PC-9 (cell line): ENCODE measurements at regions not wholly inside any gene's neighbourhood (a gene's known extent, or its start where the extent isn't known, plus 50 kb on each side); places are given as distances from the start of the nearest gene placed in this dataset.

Experiments
- BruUV-seq: library from RNA; stranded (reverse); fragments of 400-500 nt; replicated peaks from 2 replicates; lab custom pipeline; 2021; lab: Mats Ljungman, UMichigan
- CTCF ChIA-PET: fragments of 300-600 bp; sonication (Branson Sonifier 250); formaldehyde crosslinking; loops from one replicate; lab custom pipeline; 2022; ENCODE audit warnings: antibody characterized with exemption; lab: Charles Lee
- POLR2A ChIA-PET: fragments of 300-600 bp; sonication (Branson Sonifier 250); formaldehyde crosslinking; loops from one replicate; lab custom pipeline; 2022; ENCODE audit warnings: antibody characterized with exemption; ENCODE audit not compliant: unreplicated experiment; lab: Charles Lee
- DNase-seq, 2 experiments: peaks; one replicate each; pipeline versions ENCODE4 v3.0.0 to v3.0.0-alpha.2; 2015 to 2022; ENCODE audit warnings: mixed read lengths in 1 of 2
- H2AFZ ChIP-seq: fragments of 200-600 bp; sonication (generic); 2 replicates; pipeline ENCODE4 v1.8.1; 2017; ENCODE audit warnings: antibody characterized with exemption
- H3F3A ChIP-seq: fragments of 200-600 bp; sonication (generic); 2 replicates; pipeline ENCODE4 v1.8.1; 2017; ENCODE audit warnings: antibody characterized with exemption, mild to moderate bottlenecking, low read depth; ENCODE audit not compliant: insufficient read depth
- H3K27ac ChIP-seq: fragments of 200-600 bp; sonication (generic); 2 replicates; pipeline ENCODE4 v1.6.1; 2016; ENCODE audit warnings: mixed run types
- H3K27me3 ChIP-seq: fragments of 200-600 bp; sonication (generic); 2 replicates; pipeline ENCODE4 v1.6.1; 2016; ENCODE audit warnings: low read depth, mixed run types; ENCODE audit not compliant: insufficient read depth
- H3K36me3 ChIP-seq: fragments of 200-600 bp; sonication (generic); 2 replicates; pipeline ENCODE4 v1.6.1; 2016; ENCODE audit warnings: low read depth, mixed run types
- H3K4me1 ChIP-seq: fragments of 200-600 bp; sonication (generic); replicated peaks from 2 replicates; pipeline ENCODE4 v1.6.1; 2016; ENCODE audit warnings: mixed run types; ENCODE audit not compliant: insufficient read depth
- H3K4me2 ChIP-seq: fragments of 200-600 bp; sonication (generic); 2 replicates; pipeline ENCODE4 v1.6.1; 2017; ENCODE audit warnings: mixed run types
- H3K4me3 ChIP-seq: fragments of 200-600 bp; sonication (generic); 2 replicates; pipeline ENCODE4 v1.6.1; 2016; ENCODE audit warnings: mixed run types
- H3K79me2 ChIP-seq: fragments of 200-600 bp; sonication (generic); 2 replicates; pipeline ENCODE4 v1.6.1; 2017; ENCODE audit warnings: low read depth, mixed run types
- H3K9me2 ChIP-seq: fragments of 200-600 bp; sonication (generic); 2 replicates; pipeline ENCODE4 v1.8.1; 2017; ENCODE audit warnings: mild to moderate bottlenecking; ENCODE audit not compliant: insufficient read depth
- H3K9me3 ChIP-seq: fragments of 200-600 bp; sonication (generic); 2 replicates; pipeline ENCODE4 v1.8.1; 2016; ENCODE audit warnings: low read depth; ENCODE audit not compliant: insufficient read depth
- H4K20me1 ChIP-seq: fragments of 200-600 bp; sonication (generic); 2 replicates; pipeline ENCODE4 v1.8.1; 2017; ENCODE audit not compliant: insufficient read depth
- CTCF ChIP-seq: fragments of 200-600 bp; sonication (generic); conservative IDR thresholded peaks from 2 replicates; pipeline ENCODE4 v1.6.1; 2017; ENCODE audit warnings: mixed run types, antibody characterized with exemption, mild to moderate bottlenecking, moderate library complexity
- EZH2 ChIP-seq: fragments of 200-600 bp; sonication (generic); IDR thresholded peaks from 2 replicates; pipeline ENCODE4 v1.8.0; 2017; ENCODE audit warnings: antibody characterized with exemption, low read depth
- intact Hi-C: fragments of 100-400 bp; cut with micrococcal nuclease; formaldehyde crosslinking; loops from one replicate; pipeline ENCODE4 v1.10.0; 2022; ENCODE audit not compliant: unreplicated experiment

GRCh38 chr16:72474501-72475123 is 302.7 kb upstream of the PMFBP1 start:
- H3F3A ChIP-seq: no peaks in the 10 kb centered on the region

GRCh38 chr16:72473631-72474030 is 301.7 kb upstream of the PMFBP1 start:
- no peak for DNase-seq
- Histone ChIP-seq H3K9me3 (no peaks in the 10 kb centered on the region), H3K36me3 (no peaks in the 10 kb centered on the region), H3K9me2 (no peaks in the 10 kb centered on the region; the same call in 1 of the 2 replicates), H3F3A (no peaks in the 10 kb centered on the region), H4K20me1 (no peaks in the 10 kb centered on the region), H3K4me2 (no peak overlapping the region), H2AFZ (no peak overlapping the region), H3K4me3 (no peak overlapping the region), H3K27me3 (no peaks in the 10 kb centered on the region), H3K4me1 (no peaks in the 10 kb centered on the region), H3K79me2 (no peaks in the 10 kb centered on the region), H3K27ac (no peak overlapping the region)
- CTCF ChIA-PET: no interaction called here
- no TSS peak for BruUV-seq
- intact Hi-C loops: no loop called here
- TF ChIP-seq CTCF (no peak), EZH2 (no peak)
- POLR2A ChIA-PET: interaction anchor here (0.6 kb wide), 1 partner anchor 101 kb away, joined by 4 read pairs; no protein-coding TSS in a partner anchor

More at GRCh38 chr16:72474501-72475123, 302.7 kb upstream of the PMFBP1 start:
- ChIA-PET POLR2A (interaction anchor here (0.7 kb wide), 1 partner anchor 1194 kb away, joined by 9 read pairs; no protein-coding TSS in a partner anchor), CTCF (no interaction called here)
- Histone ChIP-seq H3K27ac (no peak overlapping the region), H4K20me1 (no peaks in the 10 kb centered on the region), H3K27me3 (no peaks in the 10 kb centered on the region), H3K36me3 (no peaks in the 10 kb centered on the region), H3K4me2 (no peak overlapping the region), H2AFZ (no peak overlapping the region), H3K4me3 (no peak overlapping the region), H3K9me2 (no peaks in the 10 kb centered on the region; the same call in 1 of the 2 replicates), H3K79me2 (no peaks in the 10 kb centered on the region), H3K4me1 (no peaks in the 10 kb centered on the region), H3K9me3 (no peaks in the 10 kb centered on the region)
- peak in 1 of 2 experiments; percentile 56 for DNase-seq
- intact Hi-C loops: no loop called here
- BruUV-seq: no TSS peak
- TF ChIP-seq CTCF: no peak
- no peak for TF ChIP-seq EZH2

GRCh38 chr16:72471317-72471924 is 299.5 kb upstream of the PMFBP1 start:
- no peak overlapping the region for H2AFZ ChIP-seq
- POLR2A ChIA-PET: no interaction called here
- no peaks in the 10 kb centered on the region for H3K9me3 ChIP-seq
- DNase-seq: no peak
- H3K27ac ChIP-seq: no peak overlapping the region
- intact Hi-C loops: no loop called here
- no TSS peak for BruUV-seq
- CTCF ChIA-PET: no interaction called here
- no peaks in the 10 kb centered on the region for H3K9me2 ChIP-seq
- H3K4me3 ChIP-seq: no peak overlapping the region
- H3K4me1 ChIP-seq: no peaks in the 10 kb centered on the region
- TF ChIP-seq EZH2 (no peak), CTCF (no peak)
- no peaks in the 10 kb centered on the region for H3K27me3 ChIP-seq
- H4K20me1 ChIP-seq: no peaks in the 10 kb centered on the region
- no peaks in the 10 kb centered on the region for H3F3A ChIP-seq
- H3K36me3 ChIP-seq: no peaks in the 10 kb centered on the region
- no peaks in the 10 kb centered on the region for H3K79me2 ChIP-seq
- no peak overlapping the region for H3K4me2 ChIP-seq
